GM18505 (cell line): ENCODE measurements at regions not wholly inside any gene's neighbourhood (a gene's known extent, or its start where the extent isn't known, plus 50 kb on each side); places are given as distances from the start of the nearest gene placed in this dataset.
A peak's percentile ranks its signal among the peaks of the same experiment; 100 is the strongest.

Experiments used
- ATAC-seq: cut with Tn5 transposase; IDR thresholded peaks from one replicate; pipeline ENCODE4 v1.9.1; 2021; ENCODE audit not compliant: unreplicated experiment
- POLR2A ChIP-seq: IDR thresholded peaks from 4 replicates; pipeline ENCODE4 v1.6.1; 2011; ENCODE audit warnings: borderline replicate concordance; ENCODE audit not compliant: insufficient read depth, insufficient read length; ENCODE audit errors: extremely low read depth

DNA sequence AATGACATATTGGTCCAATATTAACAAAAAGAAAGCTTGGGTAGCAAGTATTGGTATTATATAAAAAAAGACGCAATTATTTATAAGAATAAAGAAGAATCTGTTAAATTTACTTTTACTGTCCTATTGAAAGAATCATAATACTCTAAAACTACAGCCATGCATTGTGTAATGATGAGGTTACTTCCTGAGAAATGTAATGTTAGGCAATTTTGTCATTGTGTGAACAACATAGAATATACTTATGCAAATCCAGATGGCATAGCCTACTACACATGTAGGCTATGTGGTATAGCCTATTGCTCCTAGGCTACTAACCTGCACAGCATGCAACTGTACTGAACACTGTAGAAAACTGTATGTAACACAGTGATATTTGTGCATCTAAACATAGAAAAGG is 121.2 kb upstream of the PTGFR start:
- no peak for ATAC-seq
- TF ChIP-seq POLR2A, result no peak

DNA sequence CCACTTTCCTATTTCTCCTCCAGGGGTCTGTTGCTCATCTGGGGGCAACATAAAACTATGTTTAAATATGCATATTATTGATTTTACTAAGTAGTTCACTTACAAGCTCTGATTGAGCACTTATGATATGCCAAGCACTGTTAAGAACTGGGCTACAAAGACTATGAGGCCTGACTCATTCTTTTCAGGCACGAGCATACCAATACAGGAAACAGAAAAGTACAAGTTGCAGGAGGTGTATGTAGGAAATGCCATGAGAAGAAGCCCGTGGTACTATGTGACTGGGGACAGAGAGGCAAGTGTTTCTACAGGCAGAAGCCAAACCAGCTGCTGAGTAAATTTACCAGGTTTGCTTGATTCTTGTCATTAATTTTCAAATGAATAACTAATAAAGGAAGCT is 120.4 kb upstream of the PTGFR start:
- TF ChIP-seq POLR2A, result no peak
- peak; percentile 59 for ATAC-seq

DNA sequence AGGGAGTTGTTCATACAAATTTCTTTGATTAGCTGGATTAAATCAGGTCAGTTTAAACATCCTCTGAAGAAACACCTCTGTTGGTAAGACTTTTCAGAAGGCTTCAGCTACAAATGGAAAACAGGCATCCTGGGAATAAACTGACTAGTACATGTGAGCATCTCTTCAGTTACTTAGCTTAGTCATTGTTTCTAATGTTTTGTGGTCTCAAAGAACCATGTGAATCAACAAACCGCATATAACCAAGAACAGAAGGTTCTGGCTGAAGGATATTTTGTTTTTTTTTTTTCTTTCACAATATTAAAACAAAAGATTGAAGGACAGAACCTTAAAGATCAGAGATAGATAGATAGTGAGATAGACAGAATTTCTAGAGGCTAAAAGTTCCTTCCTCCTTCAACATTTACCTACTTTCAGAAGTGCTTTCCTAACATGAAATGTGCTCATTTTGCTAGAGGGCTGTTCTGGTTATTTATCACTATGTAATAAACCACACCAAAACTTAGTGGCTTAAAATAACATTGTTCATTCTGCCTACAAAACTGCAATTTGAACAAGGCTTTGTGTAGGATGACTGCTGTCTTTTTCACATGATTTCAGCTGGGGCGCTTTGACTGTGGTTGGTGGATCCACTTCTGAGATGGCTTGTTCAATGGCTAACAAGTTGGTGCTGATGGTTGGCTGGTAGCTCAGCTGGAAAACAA is 119.8 kb upstream of the PTGFR start:
- TF ChIP-seq POLR2A, result no peak
- peak; percentile 41 for ATAC-seq

DNA sequence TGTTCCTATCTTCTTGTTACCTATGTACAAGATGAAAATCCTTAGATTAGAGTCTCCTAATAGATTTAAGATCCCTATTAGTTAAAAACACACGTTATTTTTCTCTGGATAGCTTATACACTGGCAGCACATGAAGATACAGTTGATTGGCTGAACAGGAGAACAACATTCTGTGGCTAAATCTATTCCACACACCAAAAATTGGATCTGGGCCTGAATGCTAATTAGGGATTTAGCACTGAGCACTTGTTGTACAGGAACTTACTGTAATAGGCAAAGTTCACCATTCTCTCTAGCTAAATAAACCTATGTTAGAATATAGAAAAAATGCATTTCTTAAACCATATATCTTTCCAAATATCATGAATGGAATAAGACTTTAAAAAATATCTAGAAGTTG is 117.1 kb upstream of the PTGFR start:
- TF ChIP-seq POLR2A, result no peak
- no peak for ATAC-seq

DNA sequence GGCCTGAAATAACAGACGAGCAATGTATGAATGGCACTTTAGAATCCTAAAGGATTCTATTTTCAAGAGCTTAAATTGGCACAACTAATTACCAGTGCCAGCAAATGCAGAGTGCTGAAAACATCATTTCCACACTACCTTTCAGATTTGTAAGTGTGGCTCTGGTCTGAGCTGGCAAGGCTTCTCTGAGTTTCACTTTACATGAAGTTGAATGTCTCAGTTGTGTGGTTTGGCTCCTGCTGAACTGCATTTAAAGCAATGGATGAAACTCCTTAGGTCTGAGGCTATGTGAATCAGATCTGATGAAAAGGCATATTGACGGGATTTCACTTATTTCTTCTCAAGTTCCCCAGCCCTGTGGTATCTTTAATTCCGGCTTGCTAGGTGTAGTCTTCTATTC is 114.8 kb upstream of the PTGFR start:
- no peak for ATAC-seq
- TF ChIP-seq POLR2A, result no peak

DNA sequence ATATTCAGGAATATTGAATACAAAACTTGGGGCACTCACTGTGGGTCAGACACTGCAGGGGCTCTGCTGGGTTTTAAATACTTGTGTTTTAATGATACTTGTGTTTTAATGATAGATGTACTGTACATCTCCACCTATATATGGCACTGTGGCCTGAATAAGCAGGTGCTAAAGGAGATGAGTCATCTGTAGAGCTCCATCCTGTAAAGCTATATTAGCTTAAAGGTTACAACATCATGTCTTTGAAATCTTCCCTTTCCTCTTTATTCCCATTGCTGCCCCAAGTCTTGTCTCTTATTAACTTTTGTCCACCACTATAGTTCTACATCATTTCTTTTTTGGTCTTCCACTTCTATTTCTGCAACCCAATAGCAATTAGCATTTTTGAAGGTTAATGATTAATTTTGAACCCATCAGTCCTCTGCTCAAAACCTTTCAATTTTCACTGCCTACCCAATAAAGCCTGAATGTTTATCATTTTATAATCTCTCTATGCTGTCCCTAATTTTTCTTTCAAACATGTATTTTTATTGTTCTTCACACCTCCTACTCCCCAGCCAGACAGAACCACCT is 113.3 kb upstream of the PTGFR start:
- peak; percentile 90 for ATAC-seq
- no peak for TF ChIP-seq POLR2A

DNA sequence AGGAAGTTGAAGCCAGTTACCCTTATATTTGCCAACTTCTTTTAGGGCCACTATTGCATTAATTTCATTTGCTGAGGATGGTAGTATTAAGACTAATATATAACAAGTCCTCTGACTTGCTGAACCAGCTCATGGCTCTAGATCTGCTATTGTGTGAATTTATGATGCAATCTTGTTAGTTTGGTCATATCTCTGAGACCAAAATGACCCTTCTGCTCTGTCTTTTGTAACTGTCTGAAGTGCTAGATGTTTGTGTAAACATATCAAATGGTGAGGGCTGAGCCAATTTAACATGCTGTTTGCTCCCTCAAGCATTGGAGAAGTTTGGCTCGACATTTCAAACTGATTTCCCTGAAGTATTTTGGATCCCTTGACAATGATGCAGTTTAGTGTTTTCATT is 106.9 kb upstream of the PTGFR start:
- no peak for ATAC-seq
- TF ChIP-seq POLR2A, result no peak

DNA sequence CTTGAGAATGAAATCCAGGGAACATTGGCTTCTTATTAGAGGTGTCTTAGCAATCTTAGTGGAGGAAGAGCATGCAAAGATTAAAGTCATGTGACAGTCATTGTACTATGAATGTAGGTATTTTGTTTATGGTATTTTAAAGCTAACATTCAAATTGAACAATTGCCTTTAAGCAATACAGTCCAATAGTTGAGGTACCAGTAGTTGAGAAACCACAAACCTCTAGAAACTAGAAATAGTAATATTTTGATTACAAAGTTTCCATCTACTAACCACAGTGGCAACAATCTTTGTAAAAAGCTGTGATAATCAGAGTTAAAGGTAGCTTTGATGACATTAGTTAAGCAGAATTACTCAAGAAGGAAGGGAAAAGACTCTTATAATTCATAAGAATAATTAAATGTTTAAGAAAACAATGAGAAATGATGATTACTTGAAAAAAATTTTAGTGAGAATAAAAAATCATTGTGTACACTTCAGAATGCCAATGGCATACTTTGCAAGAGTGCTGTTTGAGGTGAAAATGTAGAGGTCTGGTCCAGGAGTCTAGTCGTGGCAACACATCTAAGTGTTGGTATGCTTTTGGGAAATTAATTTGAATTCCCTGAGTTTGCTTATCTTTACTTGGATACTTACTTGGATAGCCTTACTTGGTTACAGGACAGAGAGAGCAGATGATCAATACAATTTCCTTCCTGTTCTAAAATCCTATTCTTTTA is 104.9 kb upstream of the PTGFR start:
- TF ChIP-seq POLR2A, result no peak

DNA sequence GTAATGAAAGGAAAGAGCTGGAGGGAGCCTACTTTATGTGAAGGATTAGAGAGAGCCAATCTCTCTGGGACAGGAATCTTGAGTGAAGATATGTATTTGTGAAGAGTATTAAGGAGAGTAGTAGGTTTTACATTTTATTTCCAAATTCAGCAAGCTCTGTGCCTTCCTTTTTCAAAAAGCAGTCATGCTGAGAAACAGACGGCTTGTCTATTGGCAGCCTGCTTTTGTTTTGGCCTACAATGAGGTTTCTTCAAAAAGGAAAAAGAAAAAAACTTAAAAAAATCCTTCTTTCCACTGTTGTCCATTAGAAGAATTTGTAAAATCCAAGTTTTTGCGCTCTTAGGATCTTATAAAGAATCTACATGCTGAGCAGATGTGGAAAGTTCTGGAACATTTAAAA is 103.6 kb upstream of the PTGFR start:
- no peak for TF ChIP-seq POLR2A

More for the DNA sequence above, 104.9 kb upstream of the PTGFR start:
- peak; percentile 77 for ATAC-seq

DNA sequence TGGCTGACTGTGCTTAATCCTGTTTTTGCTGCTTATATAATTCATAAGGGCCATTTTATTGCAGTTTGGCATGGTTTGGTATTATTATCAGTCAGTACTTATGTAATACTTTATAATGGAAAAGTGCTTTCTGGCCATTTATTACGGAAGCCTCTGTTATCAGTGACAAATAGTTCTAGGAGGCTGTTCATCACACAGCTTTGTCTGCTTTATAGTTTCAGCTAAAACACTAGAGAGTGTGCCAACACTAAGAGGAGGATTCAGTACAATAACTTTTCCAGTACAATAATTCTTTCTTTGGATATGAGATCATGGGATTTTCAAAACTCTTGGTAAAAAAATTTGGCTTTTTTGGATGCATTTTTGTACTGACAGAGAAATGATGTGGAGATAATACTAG is 102.9 kb upstream of the PTGFR start:
- no peak for TF ChIP-seq POLR2A
- ATAC-seq, result no peak

More for the DNA sequence above, 103.6 kb upstream of the PTGFR start:
- no peak for ATAC-seq

DNA sequence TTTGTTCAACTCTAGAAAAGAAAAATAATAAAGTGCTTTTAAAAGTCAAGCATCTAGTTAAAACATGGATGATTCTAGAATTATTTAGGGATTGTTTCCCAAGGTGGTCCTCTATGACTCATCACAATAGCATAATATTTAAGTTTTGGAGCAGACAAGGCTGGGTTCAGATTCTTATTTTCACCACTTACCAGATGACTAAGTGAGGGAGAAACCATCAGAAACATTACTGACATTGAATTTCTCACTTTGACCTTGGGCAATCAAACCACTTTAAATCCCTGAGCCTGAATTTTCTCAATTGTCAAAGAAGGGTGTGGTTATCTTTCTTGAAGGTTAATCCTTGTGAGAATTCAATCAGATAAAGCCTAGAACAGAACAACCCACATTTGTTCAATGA is 102.5 kb upstream of the PTGFR start:
- no peak for ATAC-seq
- TF ChIP-seq POLR2A, result no peak

DNA sequence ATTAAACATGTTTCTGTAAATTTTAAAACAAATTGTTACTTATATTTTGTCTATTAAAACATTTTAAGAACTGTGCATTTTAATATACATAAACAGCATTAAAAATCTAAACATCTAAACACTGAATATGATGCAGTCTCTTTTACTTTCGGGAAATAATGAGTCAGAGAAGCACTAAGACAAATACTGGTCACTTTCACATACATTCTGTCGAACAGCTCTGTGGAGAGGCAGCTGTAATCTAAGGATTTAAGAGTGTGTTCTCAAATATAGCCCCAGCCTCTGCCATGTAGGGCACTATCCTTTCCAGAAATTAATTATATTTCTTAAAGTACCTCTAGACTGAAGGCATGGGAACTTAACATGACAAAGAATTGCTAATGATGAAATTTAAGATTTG is 89.6 kb upstream of the PTGFR start:
- ATAC-seq, result no peak
- no peak for TF ChIP-seq POLR2A

DNA sequence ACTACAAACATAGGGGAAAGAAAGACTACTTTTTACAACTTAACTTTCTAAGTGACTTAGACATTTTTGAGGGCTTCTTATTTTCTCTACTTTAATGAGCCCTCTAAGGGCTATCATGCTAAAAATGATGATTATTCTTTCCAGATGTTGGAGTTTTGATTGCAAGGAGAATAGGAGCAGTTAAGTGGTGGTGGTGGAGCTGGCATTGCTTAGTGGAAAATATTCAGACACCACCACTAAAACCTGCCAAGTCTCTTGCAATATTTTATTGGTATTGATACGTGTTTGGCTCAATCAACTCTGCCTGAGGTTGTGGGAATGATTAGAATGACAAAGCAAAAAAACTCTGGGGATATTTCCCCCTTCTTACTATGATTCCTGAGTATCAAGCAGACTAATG is 82.6 kb upstream of the PTGFR start:
- TF ChIP-seq POLR2A, result no peak
- no peak for ATAC-seq

DNA sequence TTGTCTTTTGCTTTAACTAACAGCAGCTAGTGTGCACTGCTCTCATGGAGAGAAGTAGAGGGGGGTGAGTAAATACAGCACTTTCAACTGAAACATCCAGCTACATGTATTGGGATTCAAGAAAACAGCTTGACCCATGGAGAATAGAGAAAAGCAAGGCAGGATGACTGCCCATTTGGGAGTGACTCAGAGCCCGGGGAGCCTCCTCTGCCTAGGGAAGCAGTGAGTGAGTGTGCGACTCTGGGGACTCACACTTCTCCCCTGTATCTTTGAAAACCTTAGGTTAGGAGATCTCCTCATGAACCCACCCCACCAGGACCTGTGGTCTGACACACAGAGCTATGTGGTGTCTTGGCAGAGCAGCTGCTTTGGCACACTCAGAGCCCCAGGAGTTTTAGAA is 82.0 kb upstream of the PTGFR start:
- TF ChIP-seq POLR2A, result no peak
- no peak for ATAC-seq
